ENCODE measurements at regions not wholly inside any gene's neighbourhood (a gene's known extent, or its start where the extent isn't known, plus 50 kb on each side); places are given as distances from the start of the nearest gene placed in this dataset.

DNA sequence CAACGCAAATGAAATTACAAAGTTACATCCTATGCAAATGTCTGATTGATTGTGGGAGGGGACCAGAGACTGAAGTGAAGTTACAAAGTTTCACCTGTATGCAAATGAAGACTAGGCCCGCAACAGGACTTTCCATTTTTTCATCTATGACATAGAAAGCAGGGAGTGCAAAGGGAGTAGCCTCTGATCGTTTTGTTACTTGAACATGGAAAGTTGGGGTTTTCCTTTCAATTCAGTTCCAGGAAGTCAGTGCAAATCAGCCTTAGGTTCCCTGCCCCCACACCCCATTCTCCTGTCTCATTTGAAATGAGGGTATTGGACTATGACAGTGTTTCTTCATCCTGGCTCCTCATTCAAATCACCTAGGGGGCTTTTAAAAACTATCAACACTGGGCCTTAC, 96.9 kb upstream of the HABP2 start:
- Histone ChIP-seq H3K4me1 (ENCODE audit: insufficient read depth, low read length) (peaks cover 2% of the 10 kb centered on the region), H3K9me3 (ENCODE audit: control insufficient read depth in 1 of 2, insufficient read depth in 1 of 2, low read length in 2 of 2) (peaks cover 0 to 5% of the 10 kb centered on the region in 2 experiments), H3K4me3 (ENCODE audit: low read length) (no peak overlapping the region), H3K27ac (ENCODE audit: low read depth in 1 of 2, low read length in 2 of 2) (no peak overlapping the region), H3K27me3 (ENCODE audit: control insufficient read depth in 1 of 2, insufficient read depth in 2 of 2, low read length in 2 of 2) (peaks cover 5 to 6% of the 10 kb centered on the region in 2 experiments), H3K36me3 (ENCODE audit: insufficient read depth, low read length) (no peaks in the 10 kb centered on the region)
- H3K9me3 Mint-ChIP-seq: no peaks in the 10 kb centered on the region
- H3K27ac Mint-ChIP-seq: no peak overlapping the region
- TF ChIP-seq, protein P1, sequence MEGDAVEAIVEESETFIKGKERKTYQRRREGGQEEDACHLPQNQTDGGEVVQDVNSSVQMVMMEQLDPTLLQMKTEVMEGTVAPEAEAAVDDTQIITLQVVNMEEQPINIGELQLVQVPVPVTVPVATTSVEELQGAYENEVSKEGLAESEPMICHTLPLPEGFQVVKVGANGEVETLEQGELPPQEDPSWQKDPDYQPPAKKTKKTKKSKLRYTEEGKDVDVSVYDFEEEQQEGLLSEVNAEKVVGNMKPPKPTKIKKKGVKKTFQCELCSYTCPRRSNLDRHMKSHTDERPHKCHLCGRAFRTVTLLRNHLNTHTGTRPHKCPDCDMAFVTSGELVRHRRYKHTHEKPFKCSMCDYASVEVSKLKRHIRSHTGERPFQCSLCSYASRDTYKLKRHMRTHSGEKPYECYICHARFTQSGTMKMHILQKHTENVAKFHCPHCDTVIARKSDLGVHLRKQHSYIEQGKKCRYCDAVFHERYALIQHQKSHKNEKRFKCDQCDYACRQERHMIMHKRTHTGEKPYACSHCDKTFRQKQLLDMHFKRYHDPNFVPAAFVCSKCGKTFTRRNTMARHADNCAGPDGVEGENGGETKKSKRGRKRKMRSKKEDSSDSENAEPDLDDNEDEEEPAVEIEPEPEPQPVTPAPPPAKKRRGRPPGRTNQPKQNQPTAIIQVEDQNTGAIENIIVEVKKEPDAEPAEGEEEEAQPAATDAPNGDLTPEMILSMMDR (IDR thresholded peaks at IDR 0.05): no peak
- H3K36me3 Mint-ChIP-seq (ENCODE audit: low read depth): no peaks in the 10 kb centered on the region
- CTCF ChIA-PET: no interaction called here
- H3K4me1 Mint-ChIP-seq (ENCODE audit: low read depth): no peaks in the 10 kb centered on the region
- DNase-seq (no peak), ATAC-seq (ENCODE audit: poor library complexity) (no peak)
- H3K4me3 Mint-ChIP-seq: no peak overlapping the region
- intact Hi-C loops (cut with DNase I, micrococcal nuclease): no loop called here
- peaks cover 45% of the 10 kb centered on the region for H3K27me3 Mint-ChIP-seq
- POLR2A ChIA-PET: no interaction called here

GRCh38 chr10:113456741-113457140, 96.1 kb upstream of the HABP2 start:
- no peaks in the 10 kb centered on the region for H3K9me3 Mint-ChIP-seq
- H3K4me3 Mint-ChIP-seq: no peak overlapping the region
- intact Hi-C loops (cut with DNase I, micrococcal nuclease): no loop called here
- CTCF ChIA-PET: no interaction called here
- POLR2A ChIA-PET: no interaction called here
- Histone ChIP-seq H3K27ac (ENCODE audit: low read depth in 1 of 2, low read length in 2 of 2) (no peak overlapping the region), H3K4me1 (ENCODE audit: insufficient read depth, low read length) (peaks cover 2% of the 10 kb centered on the region), H3K4me3 (ENCODE audit: low read length) (no peak overlapping the region), H3K9me3 (ENCODE audit: control insufficient read depth in 1 of 2, insufficient read depth in 1 of 2, low read length in 2 of 2) (peaks cover 0 to 5% of the 10 kb centered on the region in 2 experiments), H3K27me3 (ENCODE audit: control insufficient read depth in 1 of 2, insufficient read depth in 2 of 2, low read length in 2 of 2) (peaks cover 5 to 9% of the 10 kb centered on the region in 2 experiments), H3K36me3 (ENCODE audit: insufficient read depth, low read length) (no peaks in the 10 kb centered on the region)
- peaks cover 49% of the 10 kb centered on the region for H3K27me3 Mint-ChIP-seq
- ATAC-seq (ENCODE audit: poor library complexity): no peak
- DNase-seq: no peak
- no peaks in the 10 kb centered on the region for H3K4me1 Mint-ChIP-seq (ENCODE audit: low read depth)
- H3K36me3 Mint-ChIP-seq (ENCODE audit: low read depth): no peaks in the 10 kb centered on the region
- no peak overlapping the region for H3K27ac Mint-ChIP-seq
- TF ChIP-seq, protein P1 (IDR thresholded peaks at IDR 0.05): no peak

GRCh38 chr10:113457408-113457807, 95.4 kb upstream of the HABP2 start:
- Histone ChIP-seq H3K9me3 (ENCODE audit: control insufficient read depth in 1 of 2, insufficient read depth in 1 of 2, low read length in 2 of 2) (peaks cover 0 to 5% of the 10 kb centered on the region in 2 experiments), H3K27ac (ENCODE audit: low read depth in 1 of 2, low read length in 2 of 2) (no peak overlapping the region), H3K36me3 (ENCODE audit: insufficient read depth, low read length) (no peaks in the 10 kb centered on the region), H3K4me1 (ENCODE audit: insufficient read depth, low read length) (peaks cover 2% of the 10 kb centered on the region), H3K4me3 (ENCODE audit: low read length) (no peak overlapping the region), H3K27me3 (ENCODE audit: control insufficient read depth in 1 of 2, insufficient read depth in 2 of 2, low read length in 2 of 2) (peaks cover 5 to 9% of the 10 kb centered on the region in 2 experiments)
- Mint-ChIP-seq H3K27ac (no peak overlapping the region), H3K4me1 (ENCODE audit: low read depth) (no peaks in the 10 kb centered on the region), H3K9me3 (no peaks in the 10 kb centered on the region), H3K36me3 (ENCODE audit: low read depth) (no peaks in the 10 kb centered on the region), H3K4me3 (no peak overlapping the region), H3K27me3 (peaks cover 49% of the 10 kb centered on the region)
- ATAC-seq (ENCODE audit: poor library complexity): no peak
- ChIA-PET POLR2A (no interaction called here), CTCF (no interaction called here)
- intact Hi-C loops (cut with DNase I, micrococcal nuclease): no loop called here
- DNase-seq: no peak
- TF ChIP-seq, protein P1 (IDR thresholded peaks at IDR 0.05): no peak

Data from CD4-positive, alpha-beta T cell (primary cell).